GM12891 (cell line): ENCODE measurements at regions not wholly inside any gene's neighbourhood (a gene's known extent, or its start where the extent isn't known, plus 50 kb on each side); places are given as distances from the start of the nearest gene placed in this dataset.

Source experiments
- DNase-seq: peaks from one replicate; pipeline ENCODE4 v3.0.0; 2011; ENCODE audit warnings: low spot score; ENCODE audit not compliant: insufficient read length
- FAIRE-seq: peaks from 2 replicates; lab custom pipeline; 2011; peaks lifted over from hg19 to GRCh38; lab: Jason Lieb, UNC
- PAX5 ChIP-seq: IDR thresholded peaks from 2 replicates; pipeline ENCODE4 v1.6.1; 2011; ENCODE audit warnings: low read length, moderate library complexity, mild to moderate bottlenecking; ENCODE audit not compliant: insufficient read depth, severe bottlenecking
- POLR2A ChIP-seq: IDR thresholded peaks from 2 replicates; pipeline ENCODE4 v1.6.1; 2011; ENCODE audit warnings: low read depth, low read length, control low read depth
- POLR2AphosphoS5 ChIP-seq: IDR thresholded peaks from 2 replicates; pipeline ENCODE4 v1.6.1; 2011; ENCODE audit warnings: low read depth, low read length, control low read depth
- POU2F2 ChIP-seq: IDR thresholded peaks from 2 replicates; pipeline ENCODE4 v1.6.1; 2011; ENCODE audit warnings: low read depth, mild to moderate bottlenecking, control low read depth, low read length, moderate library complexity
- SPI1 ChIP-seq: IDR thresholded peaks from 2 replicates; pipeline ENCODE4 v1.6.1; 2011; ENCODE audit warnings: low read depth, low read length, control low read depth
- TAF1 ChIP-seq: IDR thresholded peaks from 2 replicates; pipeline ENCODE4 v1.6.1; 2011; ENCODE audit warnings: low read depth, low read length, control low read depth

DNA sequence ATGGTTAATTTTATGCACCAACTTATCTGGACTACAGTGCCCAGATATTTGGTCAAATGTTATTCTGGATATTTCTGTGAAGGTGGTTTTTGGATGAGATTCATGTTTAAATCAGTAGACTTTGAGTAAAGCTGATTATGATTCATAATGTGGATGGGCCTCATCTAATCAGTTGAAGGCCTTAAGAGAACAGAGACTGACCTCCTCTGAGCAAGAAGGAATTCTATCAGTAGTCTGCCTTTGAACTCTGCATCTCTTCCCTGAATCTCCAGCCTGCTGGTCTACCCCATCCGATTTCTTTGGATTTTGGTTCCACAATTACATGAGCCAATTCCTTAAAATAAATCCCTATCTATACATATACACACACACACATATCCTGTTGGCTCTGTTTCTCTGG lies 82.8 kb upstream of the MAP4K3 start:
- no peak for FAIRE-seq
- TF ChIP-seq SPI1 (no peak), PAX5 (no peak), TAF1 (no peak), POLR2AphosphoS5 (no peak), POU2F2 (no peak), POLR2A (no peak)
- no peak for DNase-seq

DNA sequence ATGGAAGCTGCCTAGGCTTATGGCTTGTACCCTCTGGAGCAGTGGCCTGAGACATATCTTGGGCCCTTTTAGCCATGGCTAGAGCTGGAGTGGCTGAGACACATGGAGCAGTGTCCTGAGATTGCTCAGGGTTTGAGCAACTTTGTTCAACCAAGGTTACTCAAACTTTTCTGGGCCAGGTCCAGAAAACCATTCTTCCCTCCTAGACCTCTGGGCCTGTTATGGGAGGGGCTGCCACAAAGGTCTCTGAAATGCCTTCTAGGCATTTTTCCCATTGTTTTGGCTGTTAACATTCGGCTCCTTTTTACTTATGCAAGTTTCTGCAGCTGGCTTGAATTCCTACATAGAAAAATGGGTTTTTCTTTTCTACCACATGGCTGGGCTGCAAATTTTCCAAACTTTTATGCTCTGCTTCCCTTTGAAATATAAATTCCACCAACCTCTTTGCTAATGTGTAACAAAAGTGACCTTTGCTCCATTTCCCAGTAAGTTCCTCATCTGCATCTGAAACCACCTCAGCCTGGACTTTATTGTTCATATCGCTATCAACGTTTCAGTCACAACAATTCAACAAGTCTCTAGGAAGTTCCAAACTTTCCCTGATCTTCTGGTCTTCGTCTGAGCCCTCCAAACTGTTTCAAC lies 84.9 kb upstream of the MAP4K3 start:
- DNase-seq (no peak), FAIRE-seq (no peak)
- no peak for TF ChIP-seq POU2F2
- no peak for TF ChIP-seq SPI1
- no peak for TF ChIP-seq TAF1
- TF ChIP-seq PAX5: no peak
- no peak for TF ChIP-seq POLR2AphosphoS5
- no peak for TF ChIP-seq POLR2A

DNA sequence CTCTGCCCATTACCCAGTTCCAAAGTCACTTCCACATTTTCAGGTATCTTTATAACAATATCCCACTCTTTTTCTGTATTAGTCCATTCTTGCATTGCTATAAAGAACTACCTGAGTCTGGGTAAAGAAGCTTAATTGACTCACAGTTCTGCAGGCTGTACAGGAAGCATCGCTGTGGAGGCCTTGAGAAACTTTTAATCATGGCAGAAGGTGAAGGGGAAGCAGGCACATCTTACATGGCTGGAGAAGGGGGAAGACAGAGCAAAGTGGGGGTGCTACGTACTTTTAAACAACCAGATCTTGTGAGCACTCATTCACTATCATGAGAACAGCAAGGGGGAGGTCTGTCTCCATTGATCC lies 85.4 kb upstream of the MAP4K3 start:
- no peak for TF ChIP-seq POU2F2
- no peak for TF ChIP-seq POLR2AphosphoS5
- no peak for TF ChIP-seq TAF1
- no peak for TF ChIP-seq POLR2A
- TF ChIP-seq PAX5: no peak
- no peak for TF ChIP-seq SPI1
- DNase-seq (no peak), FAIRE-seq (no peak)

DNA sequence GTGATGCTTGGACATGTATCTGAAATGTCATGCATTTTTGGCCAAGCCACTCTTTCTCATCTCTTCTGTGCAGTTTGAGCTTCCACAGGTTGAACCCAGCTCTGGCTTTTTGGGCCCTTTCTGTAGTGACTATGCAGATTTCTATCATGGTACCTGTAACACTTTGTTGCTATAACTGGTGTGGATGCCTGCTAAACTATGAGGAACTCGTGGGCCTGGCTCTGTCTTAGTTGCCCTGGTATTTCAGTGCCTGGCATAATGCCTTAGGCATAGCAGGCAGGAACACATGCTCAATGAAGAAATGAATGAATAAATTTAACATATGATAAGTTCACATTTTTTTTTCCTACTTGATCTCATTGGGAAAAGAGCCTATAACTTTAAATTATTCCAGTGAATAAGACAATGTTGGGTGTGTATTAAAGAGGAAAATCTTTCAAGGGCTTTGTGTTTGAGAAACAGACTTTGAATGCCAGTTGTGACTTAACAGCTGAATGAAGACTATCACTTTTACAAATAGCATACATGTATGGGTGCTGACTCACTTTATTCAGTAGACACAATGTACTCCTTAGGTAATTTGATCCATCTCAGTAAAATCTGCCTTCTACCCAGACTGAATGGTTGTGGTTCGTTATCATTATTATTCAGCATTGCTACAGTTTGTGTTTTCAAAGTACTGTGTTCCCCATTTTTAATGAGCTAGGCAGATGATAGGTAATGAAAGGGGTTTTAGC lies 86.4 kb upstream of the MAP4K3 start:
- 0 out of 2 replicates have a peak, but pooled peaks have one; percentile 7 for TF ChIP-seq SPI1
- no peak for TF ChIP-seq PAX5
- DNase-seq (no peak), FAIRE-seq (no peak)

DNA sequence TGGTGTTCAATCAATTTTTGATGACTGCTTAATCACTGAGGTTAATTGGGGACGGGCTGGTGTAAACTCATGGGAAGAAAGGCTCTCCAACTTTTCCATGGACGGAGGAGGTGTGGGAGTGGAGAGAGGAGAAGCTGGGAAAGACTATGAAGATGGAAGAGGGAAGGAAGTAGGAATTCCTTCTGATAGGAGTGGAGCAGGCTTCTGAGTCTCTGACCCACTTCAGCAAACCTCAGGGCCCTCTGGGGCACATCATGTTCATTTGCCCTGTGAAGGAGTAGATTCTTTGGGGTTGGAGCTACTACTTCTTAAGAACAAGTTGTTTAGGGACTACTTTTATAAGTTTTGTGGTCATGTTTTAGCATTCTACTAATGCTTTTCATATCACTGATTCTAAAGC lies 87.0 kb upstream of the MAP4K3 start:
- TF ChIP-seq POLR2AphosphoS5 (no peak), TAF1 (no peak), PAX5 (no peak), POU2F2 (no peak), SPI1 (no peak), POLR2A (no peak)
- DNase-seq (no peak), FAIRE-seq (no peak)

DNA sequence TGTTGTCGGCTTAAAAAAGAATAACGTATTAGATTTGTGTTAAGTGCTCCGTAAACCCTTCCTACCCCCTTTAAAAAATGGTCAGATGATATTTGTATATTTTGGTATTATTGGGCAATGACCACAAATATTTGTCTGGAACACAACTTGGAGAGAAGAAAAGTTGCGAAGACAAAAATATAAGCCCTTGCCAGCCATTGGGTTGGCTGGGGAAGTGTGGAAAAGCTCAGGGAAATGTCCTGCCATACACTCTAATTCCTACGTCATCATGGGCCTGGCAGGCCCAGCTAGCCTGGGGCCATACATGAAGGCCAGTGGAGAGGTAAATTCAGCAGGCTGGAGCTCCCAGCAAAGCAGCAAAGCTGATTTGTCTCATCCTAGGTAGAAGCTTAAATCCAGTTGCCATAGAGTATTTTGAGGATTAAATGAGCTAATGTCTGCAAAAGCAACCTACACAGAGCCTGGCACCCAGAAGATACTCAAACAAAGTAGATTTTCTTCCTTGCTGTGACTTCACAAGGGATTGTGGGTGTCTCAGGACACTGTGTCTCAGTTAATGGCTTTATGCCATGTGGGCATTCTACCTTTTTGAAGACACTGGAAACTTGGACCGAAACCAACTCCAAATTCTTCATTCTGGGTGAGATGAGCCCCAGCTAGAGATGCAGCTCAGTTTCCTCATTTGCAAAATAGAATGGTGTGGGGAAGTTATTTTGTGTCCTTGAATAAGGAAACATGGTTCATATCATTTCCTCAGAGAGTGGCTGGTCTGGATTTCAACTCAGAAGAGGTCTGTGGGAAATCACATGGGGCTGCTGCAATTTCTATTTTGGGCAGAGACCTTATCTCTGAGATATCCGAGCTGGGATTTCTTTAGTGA lies 87.9 kb upstream of the MAP4K3 start:
- FAIRE-seq: no peak
- no peak for DNase-seq
- no peak for TF ChIP-seq POLR2AphosphoS5
- TF ChIP-seq POU2F2: no peak
- TF ChIP-seq TAF1: no peak
- TF ChIP-seq PAX5: no peak
- no peak for TF ChIP-seq SPI1
- TF ChIP-seq POLR2A: no peak

DNA sequence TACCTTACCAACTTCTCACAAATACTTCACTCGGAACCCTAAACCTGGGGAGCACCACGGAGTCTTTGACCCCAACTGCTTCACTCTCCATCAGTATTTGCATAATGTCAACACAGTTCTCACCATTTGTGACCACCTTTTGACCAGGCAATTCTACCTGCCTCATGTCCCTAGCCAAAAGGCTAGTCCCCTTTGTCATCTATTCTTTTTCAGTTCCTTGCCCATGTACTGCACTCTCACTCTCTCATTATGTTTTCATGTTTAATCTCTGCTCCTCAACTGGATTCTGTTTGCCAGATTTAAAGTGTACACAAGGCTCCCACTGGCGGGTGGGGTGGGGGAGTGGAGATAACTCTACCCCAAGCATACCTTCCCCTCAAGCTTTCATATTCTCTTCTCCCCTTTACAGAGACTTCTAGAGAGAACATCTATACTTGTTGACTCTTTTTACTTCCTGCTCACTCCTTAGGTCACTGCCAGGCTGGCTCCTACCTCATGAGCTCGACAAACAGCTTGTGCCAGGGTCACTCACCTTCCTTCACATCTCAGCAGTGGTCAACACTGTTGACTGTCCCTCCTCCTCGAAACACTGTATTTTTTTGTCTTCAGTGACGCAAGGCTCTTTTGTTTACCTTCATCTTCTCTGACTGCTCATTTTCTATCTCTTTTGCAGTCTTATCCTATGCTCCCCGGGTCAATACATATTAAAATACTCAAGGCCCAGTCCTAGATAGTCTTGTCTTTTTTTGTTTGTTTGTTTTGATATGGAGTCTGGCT lies 88.7 kb upstream of the MAP4K3 start:
- TF ChIP-seq PAX5 (no peak), TAF1 (no peak), SPI1 (no peak), POLR2AphosphoS5 (no peak), POU2F2 (peak; percentile 38; the same call in 1 of the 2 replicates), POLR2A (no peak)
- DNase-seq: no peak
- no peak for FAIRE-seq

DNA sequence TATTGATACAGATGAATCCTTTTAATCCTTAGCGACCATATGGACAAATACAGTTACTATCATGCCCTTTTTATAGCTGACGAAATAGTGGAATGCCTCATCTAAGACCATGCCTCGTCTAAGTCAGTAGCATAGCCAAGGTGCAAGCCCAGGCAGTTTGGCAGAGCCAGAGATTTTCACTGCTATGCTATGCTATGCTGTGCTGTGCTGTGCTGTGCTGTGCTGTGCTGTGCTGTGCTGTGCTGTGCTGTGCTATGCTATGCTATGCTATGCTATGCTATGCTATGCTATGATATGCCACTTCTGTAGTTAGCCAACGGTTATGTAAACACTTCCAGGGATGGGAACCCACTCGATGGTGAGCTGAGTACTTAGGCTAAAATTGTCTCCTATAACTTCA lies 91.6 kb upstream of the MAP4K3 start:
- TF ChIP-seq POLR2AphosphoS5: no peak
- TF ChIP-seq SPI1: no peak
- no peak for TF ChIP-seq POLR2A
- no peak for FAIRE-seq
- no peak for DNase-seq
